Fibroblast of pulmonary artery (primary cell): ENCODE measurements at regions not wholly inside any gene's neighbourhood (a gene's known extent, or its start where the extent isn't known, plus 50 kb on each side); places are given as distances from the start of the nearest gene placed in this dataset.

Experiments
- DNase-seq: peaks from one replicate; pipeline ENCODE4 v3.0.0-alpha.2; 2010; ENCODE audit warnings: low read depth
- H3K4me3 ChIP-seq: replicated peaks from 2 replicates; pipeline ENCODE4 v1.5.1; 2011; ENCODE audit warnings: low read depth, mild to moderate bottlenecking, control low read depth, low read length, moderate library complexity
- TF ChIP-seq, protein P1 (sequence below): IDR thresholded peaks from 2 replicates; pipeline ENCODE4 v1.5.1; 2011; ENCODE audit warnings: mild to moderate bottlenecking, control low read depth, low read length, inconsistent platforms; ENCODE audit errors: missing control alignments

- TF ChIP-seq, protein P1, sequence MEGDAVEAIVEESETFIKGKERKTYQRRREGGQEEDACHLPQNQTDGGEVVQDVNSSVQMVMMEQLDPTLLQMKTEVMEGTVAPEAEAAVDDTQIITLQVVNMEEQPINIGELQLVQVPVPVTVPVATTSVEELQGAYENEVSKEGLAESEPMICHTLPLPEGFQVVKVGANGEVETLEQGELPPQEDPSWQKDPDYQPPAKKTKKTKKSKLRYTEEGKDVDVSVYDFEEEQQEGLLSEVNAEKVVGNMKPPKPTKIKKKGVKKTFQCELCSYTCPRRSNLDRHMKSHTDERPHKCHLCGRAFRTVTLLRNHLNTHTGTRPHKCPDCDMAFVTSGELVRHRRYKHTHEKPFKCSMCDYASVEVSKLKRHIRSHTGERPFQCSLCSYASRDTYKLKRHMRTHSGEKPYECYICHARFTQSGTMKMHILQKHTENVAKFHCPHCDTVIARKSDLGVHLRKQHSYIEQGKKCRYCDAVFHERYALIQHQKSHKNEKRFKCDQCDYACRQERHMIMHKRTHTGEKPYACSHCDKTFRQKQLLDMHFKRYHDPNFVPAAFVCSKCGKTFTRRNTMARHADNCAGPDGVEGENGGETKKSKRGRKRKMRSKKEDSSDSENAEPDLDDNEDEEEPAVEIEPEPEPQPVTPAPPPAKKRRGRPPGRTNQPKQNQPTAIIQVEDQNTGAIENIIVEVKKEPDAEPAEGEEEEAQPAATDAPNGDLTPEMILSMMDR: no peak
- H3K4me3 ChIP-seq: no peak overlapping the region
- no peak for DNase-seq
These were observed 53.1 kb upstream of the HPGD start for GRCh38 chr4:174575436-174575835.
